ENCODE measurements at regions not wholly inside any gene's neighbourhood (a gene's known extent, or its start where the extent isn't known, plus 50 kb on each side); places are given as distances from the start of the nearest gene placed in this dataset.

DNA sequence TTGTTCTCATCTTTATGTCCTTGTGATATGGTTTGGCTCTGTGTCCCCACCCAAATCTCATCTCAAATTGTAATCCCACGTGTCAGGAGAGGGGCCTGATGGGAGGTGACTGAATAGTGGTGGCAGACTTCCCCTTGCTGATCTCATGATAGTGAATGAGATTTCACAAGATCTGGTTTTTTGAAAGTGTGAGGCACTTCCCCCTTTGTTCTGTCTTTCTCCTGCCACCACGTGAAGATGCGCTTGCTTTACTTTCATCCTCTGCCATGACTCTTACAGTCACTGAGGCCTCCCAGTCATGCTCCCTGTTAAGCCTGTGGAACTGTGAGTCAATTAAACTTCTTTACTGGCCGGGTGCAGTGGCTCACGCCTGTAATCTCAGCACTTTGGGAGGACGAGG is 161.0 kb downstream of the HERPUD2 start:
- no peak for DNase-seq

DNA sequence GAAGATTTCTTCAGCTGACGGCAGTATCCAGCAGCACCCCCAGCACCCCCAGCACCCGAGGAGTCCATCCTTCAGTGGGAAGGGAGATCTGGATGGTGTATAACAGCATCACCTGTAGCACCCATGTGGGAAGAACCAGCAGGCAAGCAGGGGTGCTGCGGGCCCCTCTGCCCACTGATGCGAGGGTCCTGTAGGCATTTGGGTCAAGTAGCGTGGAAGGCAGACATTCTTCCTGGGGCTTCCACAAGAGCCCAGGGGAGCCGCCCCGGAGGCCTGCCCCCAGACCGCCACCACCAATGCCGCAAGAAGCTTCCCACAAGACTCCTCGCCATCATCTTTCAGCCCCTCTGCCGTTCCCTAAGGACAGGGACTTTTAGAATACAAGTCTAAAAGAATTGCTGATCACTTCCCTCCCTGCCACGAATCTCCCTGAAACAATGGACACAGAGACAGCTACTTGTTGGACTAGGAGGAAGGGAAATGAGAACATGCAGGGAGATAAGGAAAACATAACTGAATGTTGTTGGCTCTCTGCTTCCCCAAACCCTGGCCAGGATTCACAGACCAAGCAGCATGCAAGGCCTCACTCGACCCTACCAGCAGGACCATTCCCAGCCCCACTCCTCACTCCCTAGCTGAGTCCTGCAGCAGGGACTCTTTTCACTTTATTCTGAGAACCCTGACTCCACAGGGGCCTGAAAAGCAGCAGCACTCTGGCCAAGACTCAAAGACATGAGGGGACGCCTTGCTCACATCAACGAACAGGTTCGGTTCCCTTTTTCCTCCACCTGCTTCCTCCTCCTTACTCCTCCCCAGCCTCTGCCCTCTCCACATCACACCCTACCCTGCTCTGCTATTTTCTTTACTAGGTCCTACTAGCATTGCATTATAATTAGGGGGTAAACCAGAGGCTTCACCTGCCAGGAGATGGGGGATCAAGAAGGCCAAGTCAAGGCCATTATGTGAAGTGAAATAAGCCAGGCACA is 164.5 kb downstream of the HERPUD2 start:
- no peak for DNase-seq

DNA sequence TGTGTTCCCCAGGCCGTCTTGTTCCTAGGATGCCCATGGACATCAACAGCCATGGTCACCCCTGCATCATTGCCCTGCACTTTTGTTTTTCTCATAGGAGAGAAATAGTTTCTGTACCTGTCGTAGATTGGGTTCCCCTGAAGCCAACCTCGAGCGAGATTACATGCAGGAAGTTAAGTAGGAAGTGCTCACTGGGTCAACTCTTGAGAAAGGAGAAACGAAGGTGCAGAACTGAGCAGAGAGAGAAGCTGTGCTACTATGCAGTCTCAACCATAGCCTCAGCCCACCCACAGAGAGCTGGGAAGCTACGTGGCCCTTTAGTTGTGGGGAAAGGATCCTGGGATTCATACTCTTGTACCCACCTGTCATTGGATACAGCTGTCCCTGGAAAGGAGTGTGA is 165.2 kb downstream of the HERPUD2 start:
- DNase-seq: no peak

DNA sequence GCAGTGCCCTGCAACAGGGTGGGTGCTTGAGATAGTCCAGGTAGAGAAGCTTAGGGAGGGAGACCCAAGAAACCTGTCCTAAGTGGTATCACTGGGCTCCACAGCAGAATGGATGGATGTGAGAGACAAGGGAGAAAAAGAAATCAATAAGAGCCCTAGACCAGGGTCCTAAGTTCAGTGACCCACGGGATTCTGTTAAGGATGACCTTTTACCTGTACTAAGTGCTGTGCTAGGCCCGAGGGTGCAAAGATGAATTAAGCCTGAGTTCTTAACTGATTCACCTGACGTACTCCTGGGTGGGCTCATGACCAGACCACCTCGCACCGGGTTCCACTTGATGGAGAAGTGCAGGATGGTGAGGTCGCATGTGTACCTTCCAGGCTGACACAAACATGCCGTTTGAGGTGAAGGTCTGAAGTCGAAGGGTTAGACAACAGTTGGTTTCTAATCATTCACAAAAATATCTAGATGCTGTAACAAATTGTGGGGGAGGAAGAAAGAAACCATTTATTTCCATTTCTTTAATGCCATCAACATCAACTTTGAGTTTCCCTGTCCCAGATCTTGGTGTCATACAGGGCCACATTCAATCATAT is 166.5 kb downstream of the HERPUD2 start:
- DNase-seq: no peak

DNA sequence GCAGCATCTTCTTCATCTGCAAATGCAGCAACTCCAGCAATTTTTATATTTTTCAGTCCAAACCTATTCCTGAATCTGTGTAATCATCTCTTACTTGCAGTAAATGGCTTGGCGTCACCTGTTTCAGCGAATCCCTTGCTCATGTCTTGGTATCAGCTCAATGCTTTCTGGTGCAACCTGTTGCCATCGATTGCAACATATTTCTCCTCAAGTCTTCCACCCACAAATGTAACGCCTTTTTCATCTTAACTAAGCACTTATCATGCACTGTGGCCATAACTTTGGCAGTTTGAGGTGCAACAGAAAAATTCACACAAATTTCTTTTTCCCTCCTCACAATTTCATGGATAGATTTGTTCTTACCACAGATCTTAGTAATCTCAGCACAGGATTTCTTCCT is 168.3 kb downstream of the HERPUD2 start:
- no peak for DNase-seq

DNA sequence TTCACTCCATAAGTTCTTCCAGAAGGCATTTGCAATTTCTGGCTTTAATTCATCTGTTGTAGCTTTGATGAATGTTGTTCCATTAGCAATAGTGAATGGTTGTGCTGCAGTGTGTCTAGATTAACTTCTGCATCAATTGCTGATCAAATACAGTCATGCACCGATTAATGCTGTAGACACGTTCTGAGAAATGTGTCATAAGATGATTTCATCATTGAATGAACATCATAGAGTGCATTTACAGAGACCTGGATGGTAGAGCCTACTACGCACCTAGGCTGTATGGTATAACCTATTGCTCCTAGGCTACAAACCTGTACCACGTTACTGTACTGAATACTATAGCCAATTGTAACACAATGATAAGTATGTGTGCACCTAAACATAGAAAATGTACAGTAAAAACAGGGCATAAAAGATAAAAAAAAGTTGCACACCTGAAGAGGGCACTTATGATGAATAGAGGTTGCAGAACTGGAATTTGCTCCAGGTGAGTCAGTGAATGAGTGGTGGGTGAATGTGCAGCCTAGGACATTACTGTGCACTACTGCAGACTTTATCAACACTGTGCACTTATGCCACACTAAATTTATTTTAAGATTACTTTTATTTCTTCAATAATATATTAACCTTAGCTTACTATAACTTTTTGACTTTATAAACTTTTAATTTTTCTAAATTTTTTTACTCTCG is 170.7 kb downstream of the HERPUD2 start:
- DNase-seq: no peak

DNA sequence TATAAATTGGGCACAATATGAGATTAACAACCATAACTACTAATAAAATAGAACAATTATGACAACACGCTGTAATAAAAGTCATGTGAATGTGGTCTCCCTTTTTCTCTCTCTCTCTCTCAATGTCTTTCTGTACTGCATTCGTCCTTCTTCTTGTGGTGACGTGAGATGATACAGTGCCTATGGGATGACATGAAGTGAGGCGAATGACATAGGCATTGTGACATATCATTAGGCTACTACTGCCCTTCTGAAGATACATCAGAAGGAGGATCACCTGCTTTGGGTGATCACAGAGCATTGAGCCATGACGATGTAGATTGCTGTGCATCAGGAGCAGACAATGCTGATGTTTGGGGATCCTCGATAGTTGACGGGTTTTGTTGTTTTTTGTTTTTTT is 171.6 kb downstream of the HERPUD2 start:
- no peak for DNase-seq

DNA sequence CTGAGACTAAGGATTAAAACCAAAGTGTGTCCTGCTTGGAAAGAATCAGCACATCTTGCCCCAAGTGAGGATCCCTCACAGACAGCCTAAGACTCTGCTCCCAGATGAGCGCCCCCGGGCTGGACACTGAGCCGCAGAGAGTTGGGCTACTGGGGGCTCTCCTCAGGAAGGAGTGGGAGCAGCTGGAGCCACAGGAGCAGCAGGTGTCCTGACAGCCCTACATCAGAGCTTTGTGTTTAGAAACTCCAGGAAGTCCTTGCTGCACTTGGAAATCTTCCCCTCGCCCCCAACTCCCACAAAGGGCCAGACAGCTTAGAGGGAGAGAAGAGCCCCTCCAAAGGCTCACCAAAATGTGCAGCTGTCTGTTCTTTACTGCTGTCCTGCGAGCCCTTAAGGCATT is 172.2 kb downstream of the HERPUD2 start:
- no peak for DNase-seq

DNA sequence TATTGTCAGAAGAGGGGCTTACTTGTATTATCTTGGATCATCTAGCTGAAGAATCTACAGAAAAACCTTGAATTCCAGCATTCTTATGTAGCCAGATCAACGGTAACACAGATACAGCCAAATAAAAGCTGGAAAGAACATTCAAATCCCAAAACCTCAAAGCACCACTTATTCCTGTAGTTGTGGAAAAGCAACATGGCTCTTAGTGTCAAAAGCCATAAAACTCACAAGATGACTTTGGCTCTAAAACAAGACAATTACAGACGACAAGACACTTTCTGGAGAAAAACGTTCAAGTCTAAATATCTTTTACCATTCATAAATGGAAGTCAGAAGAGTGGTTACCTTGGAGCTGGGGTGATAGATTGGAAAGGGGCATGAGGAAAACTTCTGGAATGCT is 173.0 kb downstream of the HERPUD2 start:
- no peak for DNase-seq

DNA sequence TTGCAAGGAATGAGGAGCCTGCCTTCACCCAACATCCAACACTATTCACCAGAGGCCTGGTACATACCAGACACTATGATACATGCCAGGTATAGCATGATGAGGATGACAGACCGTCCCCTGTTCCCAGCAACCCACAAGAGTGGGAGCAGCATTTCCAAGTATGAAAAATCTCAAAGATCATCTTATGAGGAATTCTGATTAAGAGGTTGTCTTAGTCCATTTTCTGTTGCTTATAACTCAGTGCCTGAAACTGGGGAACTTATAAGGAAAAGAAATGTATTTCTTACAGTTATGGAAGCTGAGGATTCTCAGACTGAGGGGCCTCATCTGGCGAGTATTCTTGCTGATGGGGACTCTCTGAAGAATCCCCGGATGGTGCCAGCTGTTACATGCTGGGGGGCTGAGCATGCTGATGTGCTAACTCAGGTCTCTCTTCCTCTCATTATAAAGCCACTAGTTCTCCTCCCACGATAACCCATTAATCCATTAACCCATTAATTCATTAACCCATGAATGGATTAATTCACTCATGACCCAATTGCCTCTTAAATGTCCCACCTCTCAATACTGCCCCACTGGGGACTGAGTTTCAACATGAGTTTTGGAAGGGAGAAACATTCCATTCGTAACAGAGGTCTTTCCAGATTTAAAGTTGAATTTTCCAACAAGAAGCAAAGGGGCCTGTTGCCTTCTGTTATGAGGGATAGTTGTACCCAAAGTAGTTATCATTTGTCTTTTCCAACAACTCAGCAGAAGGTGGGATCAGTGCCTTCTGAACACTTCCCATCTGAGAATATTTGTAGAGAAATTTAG is 173.9 kb downstream of the HERPUD2 start:
- DNase-seq: no peak

DNA sequence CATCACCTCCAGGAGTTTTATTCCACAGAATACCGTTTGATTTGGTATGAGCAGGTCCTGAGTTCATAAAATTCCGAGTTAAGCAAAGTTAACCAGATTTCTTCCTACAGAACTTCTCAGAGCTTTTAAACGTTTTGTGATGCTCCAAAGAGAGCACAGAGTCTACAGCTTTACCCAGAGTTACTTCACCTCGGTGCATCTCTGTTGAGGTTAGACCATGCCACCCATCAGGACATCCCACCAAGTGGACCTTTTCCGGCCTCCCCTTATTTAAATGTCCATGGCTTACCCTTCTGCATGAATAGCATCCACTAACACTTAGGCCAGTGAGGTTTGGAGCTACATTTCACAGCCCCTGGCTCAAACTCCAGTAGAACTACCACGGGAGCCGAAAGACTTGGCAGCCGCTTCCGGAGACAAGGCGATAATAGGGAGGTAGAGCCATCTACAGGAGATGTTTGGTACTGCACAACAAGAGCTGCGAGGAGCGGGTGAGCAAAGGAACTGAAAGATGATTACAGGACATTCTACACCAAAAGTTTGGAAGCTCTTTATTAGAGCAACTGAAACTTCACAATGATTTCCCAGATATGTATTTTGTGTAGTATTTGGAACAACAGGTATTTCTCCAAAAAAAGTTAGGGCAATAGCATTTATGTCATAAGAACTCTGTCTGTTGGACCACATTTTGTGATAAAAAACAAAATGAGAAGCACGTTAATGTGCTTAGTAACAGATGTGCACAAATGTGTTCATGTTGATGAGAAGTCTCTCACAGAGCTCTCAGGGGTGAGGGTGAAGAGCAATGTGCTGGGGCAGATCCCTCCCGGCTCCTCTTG is 174.7 kb downstream of the HERPUD2 start:
- DNase-seq: peak; percentile 17

DNA sequence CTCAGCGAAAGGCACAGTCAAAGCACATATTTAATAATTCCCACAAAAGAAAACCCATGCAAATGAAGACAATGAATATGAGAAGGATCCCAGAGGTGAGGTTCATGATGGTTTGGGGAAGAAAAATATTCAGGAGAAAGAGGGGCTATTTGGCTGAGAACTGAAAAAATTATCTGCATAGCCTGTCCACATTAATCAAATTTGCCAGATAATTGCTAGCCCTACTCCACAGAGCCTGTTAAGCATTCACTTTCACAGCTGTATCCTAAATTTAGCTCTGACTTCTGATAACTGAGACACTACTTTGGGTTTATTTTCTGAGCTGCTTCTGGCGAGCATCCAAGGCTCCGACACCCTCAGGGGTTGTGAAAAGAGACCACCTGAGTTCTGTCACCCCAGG is 176.2 kb downstream of the HERPUD2 start:
- DNase-seq: no peak

DNA sequence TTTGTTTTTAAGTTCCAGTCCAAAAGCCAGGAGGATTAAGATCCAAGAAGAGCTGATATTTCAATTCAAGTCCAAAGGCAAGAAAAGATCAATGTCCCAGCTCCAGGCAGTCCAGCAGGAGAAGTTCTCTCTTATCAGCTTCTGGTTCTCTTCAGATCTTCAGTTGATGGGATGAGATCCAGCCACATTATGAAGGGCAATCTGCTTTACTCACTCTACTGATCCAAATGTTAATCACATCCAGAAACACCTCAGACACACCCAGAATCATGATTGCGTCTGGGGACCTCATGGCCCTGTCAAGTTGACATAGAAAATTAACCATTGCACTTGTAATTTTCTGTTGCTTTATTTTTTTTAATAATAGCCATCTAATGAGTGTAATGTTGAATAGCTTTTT is 178.4 kb downstream of the HERPUD2 start:
- DNase-seq: no peak

DNA sequence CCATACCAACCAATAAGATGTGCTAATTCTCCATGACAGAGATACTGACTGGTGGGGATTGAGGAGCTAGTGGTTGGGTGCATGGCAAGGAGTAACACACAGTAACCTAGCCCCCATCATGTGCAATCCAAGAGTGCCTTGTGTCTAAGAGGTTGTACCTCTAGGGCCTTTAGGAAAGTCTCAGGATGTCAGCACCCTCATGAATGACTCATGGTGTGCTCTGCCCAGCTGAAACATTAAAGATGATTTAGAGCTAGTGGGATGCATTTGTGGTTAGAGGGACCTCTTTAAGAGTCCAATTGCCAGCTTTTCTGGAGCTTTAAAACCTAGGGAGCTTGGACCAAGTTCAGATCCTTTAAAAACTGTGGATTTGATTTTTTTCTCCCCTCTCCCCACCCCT is 181.1 kb downstream of the HERPUD2 start:
- DNase-seq: no peak

DNA sequence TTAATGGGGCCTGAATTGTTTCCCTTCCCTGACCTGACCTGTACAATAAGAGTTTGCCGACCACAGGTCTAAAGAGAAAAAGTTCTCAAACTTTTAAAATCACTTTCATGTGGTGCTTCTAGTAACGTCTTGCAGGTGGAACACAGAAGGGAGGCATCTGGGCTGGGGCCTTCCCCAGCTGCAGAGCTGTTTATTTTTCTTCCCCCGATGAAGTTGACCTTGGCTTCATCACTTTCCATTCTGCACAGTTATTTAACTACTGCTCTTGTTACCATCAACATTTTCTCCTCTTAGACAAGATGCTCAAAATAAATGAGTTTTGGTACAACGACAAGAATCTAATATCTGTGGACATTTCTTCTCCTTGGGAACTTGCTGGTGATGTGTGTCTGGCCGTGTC is 181.7 kb downstream of the HERPUD2 start:
- no peak for DNase-seq

DNA sequence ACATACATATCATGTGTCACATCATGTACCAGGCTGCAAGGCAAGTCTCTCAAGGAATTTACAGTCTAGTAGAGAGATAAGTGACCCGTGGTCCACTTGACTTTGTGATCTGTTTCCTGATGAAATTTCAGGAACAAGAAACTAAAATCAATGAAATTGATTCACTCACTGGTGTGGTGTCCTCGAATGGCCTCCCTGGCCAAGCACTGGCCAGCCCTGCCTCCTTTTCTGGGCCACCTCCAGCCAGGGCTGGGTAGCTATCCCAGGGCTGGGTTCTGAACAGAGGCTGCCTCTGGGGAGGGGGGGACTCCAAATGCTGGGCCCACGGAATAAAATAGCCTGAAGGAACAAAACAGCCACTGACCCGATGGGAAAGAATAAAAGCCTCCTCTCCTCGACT is 182.2 kb downstream of the HERPUD2 start:
- DNase-seq: no peak

DNA sequence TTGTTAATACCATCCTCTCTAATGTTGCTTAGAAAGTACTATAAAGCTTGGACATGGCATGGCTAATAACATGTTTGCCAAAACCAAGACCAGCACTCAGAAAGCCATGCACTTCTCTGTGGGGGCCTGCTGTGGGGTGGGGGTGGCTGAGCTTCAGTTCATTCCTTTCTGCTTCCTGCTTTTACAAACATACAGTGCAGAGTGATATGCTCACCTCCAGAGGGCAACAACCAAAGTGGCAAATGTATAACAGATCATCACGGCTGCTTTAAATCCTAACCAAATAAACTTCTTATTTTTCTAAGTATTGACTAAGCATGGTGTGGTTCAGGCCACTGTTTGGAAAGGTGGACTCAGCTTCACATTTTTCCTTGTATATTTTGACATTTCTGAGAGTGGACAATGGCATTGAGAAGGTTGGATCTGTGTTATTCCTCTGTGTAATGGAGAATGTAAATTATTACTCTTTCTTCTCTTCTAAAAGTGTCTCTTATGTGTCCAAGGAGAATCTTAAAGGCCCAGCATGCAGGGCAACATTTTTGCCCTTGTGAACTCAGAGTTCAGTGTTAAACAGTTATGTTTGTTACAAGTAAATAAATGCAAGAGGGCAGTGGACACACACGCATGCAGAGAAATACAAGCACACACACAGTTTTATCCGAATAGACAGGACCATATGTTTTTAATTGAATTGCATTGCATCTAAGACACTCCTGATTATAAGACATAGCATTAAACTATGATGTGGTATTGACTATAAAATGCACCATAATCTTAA is 186.1 kb downstream of the HERPUD2 start:
- DNase-seq: no peak

DNA sequence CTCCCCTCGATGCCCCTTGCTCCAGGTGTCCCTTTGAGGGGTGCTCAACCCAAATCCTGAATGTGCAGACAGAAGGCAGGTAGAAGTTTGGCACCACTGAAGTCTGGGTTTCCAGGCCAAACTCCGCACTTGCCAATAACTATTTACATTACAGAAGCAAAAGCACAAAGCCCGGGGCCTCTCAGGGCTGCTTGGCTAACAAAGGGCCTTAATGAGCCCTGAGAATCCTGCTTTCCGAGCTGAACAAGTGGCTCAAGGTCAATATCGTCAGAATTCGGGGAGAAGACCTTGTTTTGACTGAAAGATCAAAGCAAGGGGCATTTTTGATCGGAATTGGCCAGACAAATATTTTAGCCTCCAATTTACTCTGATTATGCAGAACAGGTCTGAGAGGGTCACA is 189.9 kb downstream of the HERPUD2 start:
- no peak for DNase-seq

DNA sequence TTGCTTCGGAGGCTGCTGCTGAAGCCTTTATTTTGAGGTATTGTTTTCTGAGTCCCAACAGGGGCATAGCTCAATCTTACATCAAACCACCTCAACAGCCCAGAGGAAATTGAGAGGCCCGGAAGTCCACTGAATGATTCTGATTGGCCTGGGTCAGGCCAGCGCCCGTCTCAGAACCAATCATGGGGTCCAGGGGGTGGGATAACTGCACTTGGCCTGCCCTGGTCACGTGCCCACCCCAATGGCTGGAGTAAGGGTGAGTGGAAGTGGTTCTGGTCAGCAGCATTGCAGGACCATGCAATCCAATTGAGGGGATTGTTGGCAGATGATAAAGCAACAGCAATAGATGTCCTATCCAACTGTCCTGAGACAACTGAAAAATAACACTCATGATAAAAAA is 190.6 kb downstream of the HERPUD2 start:
- no peak for DNase-seq

DNA sequence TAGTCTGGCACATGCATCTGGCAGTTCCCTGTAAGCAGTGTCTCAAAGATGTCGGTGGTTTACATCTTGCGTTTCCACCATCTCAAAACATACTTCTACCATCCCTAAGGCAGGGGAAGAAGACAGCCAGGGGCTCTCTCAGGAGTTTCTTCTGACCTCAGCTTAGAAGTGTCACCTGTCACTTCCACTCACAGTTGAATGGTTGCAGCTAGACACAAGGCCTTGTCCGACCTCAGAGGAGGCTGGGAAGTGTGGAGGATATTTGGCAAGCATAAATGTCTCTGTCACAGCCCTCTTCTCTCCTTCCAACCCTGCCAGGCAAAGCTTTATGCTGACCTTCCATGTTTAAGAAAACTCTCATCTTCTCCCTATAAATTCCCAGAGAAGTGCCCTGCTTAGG is 193.3 kb downstream of the HERPUD2 start:
- no peak for DNase-seq

DNA sequence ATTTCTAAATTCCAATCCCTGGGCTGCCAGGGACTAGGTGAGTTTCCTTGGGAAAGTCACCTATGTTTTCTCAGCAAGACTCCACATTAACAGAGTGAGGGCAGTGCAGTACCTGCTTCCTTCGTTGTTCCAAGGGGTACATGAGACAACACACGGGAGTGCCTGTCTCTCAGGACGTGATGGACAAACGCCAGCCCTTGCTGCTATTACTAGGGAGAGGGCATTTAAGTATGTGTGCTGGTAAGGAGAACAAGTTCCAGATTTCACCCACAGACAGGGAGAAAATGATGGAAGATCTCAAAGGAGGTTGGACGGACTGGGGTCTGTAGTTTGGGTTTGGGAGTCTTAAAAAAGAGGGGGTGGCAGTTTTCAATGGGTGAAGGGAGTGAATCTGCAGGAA is 195.7 kb downstream of the HERPUD2 start:
- DNase-seq: no peak
